HFF-Myc (cell line): ENCODE measurements at regions not wholly inside any gene's neighbourhood (a gene's known extent, or its start where the extent isn't known, plus 50 kb on each side); places are given as distances from the start of the nearest gene placed in this dataset.

Experiments
- DNase-seq: peaks from one replicate; pipeline ENCODE4 v3.0.0-alpha.2; 2011; ENCODE audit warnings: low read depth; ENCODE audit errors: extremely low read depth
- H3K4me3 ChIP-seq: replicated peaks from 2 replicates; pipeline ENCODE4 v1.5.1; 2011; ENCODE audit warnings: low read depth, mild to moderate bottlenecking, control low read depth, low read length
- TF ChIP-seq, protein P1 (sequence below): IDR thresholded peaks from 2 replicates; pipeline ENCODE4 v1.5.1; 2012; ENCODE audit warnings: mild to moderate bottlenecking, low read depth, low read length, control low read depth; ENCODE audit errors: missing control alignments

DNA sequence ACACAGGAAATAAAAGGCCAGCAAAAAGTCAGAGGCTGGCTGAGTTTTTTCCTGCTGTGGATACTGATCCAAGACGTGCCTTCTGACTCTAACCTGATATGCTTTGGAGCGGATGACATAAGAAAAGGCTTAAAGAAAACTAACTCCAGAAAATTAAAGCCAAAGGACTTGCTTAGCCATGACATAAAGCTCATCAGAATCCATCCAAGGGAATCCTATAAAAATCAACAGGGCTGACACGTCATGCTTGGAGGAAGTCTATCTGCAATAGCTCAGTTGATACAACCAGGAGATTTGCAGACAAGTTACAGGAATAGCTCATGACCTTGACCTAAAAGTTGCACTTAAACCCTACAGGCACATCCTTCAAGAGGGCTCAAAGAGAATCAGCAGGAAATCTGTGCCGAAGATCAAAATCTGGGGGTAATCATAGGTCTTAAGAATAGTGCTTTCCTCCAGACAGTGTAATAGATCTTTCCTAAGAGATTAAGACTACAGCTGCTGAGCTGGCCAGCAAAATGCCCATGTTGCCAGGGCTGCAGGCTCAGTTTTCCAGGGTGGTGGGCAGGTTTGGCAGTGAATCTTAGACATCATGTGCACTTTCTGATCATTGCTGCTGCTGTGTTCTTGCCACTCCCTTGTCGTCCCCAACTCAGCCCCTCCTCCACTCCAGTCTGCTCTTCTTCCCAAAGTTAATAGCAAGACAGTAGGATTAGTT, 111.5 kb upstream of the SVIL start:
- TF ChIP-seq, protein P1, sequence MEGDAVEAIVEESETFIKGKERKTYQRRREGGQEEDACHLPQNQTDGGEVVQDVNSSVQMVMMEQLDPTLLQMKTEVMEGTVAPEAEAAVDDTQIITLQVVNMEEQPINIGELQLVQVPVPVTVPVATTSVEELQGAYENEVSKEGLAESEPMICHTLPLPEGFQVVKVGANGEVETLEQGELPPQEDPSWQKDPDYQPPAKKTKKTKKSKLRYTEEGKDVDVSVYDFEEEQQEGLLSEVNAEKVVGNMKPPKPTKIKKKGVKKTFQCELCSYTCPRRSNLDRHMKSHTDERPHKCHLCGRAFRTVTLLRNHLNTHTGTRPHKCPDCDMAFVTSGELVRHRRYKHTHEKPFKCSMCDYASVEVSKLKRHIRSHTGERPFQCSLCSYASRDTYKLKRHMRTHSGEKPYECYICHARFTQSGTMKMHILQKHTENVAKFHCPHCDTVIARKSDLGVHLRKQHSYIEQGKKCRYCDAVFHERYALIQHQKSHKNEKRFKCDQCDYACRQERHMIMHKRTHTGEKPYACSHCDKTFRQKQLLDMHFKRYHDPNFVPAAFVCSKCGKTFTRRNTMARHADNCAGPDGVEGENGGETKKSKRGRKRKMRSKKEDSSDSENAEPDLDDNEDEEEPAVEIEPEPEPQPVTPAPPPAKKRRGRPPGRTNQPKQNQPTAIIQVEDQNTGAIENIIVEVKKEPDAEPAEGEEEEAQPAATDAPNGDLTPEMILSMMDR: no peak
- peak; percentile 17 for DNase-seq

DNA sequence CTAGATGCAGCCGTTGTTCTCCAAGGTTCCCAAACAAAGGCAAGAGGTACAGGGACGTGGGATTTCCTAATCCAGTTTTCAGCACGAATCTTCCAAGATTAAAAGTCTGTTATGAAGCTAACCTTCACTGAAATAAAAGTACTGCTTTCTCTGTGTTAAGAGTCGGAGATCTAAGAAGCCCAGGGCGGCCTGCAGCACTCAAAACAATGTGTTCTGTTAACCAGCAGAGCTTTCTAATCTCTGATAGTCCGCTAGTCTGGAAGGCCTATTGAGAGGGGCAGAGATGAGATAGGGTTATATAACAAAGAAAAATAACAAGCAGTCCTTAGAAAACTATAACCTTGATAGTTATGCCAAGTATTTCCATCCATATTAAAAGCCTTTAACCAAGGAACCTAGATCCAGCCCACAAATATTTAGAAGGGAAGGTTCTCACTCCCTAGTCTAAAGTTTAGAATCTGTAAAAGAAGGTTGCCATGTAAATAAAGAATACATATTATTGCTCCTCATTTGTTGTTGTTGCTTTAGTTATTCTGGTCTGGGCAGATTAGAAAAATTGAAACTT, 106.3 kb upstream of the SVIL start:
- DNase-seq: no peak
- H3K4me3 ChIP-seq: no peak overlapping the region
- TF ChIP-seq, protein P1: no peak

More for the DNA sequence above, 111.5 kb upstream of the SVIL start:
- H3K4me3 ChIP-seq: no peak overlapping the region

DNA sequence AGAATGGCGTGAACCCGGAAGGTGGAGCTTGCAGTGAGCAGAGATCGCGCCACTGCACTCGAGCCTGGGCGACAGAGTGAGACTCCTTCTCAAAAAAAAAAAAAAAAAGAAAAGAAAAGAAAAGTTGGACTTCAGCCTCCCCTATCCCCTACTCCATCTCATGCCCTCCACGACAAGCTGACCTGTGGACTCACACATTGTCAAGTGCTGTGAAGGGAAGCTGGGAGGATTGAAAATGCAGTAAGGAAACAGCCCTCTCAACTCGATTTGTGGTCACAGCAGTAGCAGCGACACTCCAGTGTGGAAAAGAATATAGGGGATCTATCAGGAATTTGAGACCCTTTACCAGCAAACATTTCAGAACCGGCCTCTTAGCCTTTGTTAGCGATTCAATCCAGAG, 103.6 kb upstream of the SVIL start:
- no peak overlapping the region for H3K4me3 ChIP-seq
- no peak for DNase-seq
- TF ChIP-seq, protein P1: no peak

DNA sequence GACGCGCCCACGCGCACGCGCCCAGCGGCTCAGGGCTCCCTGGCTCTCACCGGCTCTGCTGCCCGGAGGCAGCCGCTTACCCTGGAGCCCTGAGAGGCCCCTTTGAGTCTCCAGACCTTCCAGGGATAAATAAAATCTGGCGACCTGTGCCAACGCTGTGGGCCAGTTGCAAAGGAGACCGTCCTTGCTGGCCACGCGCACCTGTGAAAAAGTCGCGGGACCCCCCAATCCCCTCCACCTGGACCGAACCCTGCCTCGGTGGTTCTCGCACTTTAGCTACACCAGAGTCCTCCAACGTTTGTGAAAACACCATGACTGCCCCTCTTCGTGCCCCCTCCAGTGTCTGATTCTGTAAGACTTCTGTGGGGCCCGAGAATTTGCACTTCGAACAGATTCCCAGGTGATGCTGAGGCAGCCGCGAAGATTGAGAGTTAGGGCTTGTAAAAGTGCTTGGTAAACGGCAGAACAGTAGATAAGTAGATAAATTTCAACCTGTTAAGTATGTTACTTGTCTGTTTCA, 102.4 kb upstream of the SVIL start:
- peak overlapping the region; percentile 60 for H3K4me3 ChIP-seq
- TF ChIP-seq, protein P1: no peak
- DNase-seq: no peak

- TF ChIP-seq, protein P1: no peak
- DNase-seq: no peak
- peak overlapping the region; percentile 60 for H3K4me3 ChIP-seq
Measured at GRCh38 chr10:29736366-29737073, 101.7 kb upstream of the SVIL start.

- H3K4me3 ChIP-seq: peak overlapping the region; percentile 60
- TF ChIP-seq, protein P1: peak; percentile 79
- no peak for DNase-seq
Measured at GRCh38 chr10:29735628-29736365, 101.0 kb upstream of the SVIL start.
